ENCODE measurements at regions not wholly inside any gene's neighbourhood (a gene's known extent, or its start where the extent isn't known, plus 50 kb on each side); places are given as distances from the start of the nearest gene placed in this dataset.

DNA sequence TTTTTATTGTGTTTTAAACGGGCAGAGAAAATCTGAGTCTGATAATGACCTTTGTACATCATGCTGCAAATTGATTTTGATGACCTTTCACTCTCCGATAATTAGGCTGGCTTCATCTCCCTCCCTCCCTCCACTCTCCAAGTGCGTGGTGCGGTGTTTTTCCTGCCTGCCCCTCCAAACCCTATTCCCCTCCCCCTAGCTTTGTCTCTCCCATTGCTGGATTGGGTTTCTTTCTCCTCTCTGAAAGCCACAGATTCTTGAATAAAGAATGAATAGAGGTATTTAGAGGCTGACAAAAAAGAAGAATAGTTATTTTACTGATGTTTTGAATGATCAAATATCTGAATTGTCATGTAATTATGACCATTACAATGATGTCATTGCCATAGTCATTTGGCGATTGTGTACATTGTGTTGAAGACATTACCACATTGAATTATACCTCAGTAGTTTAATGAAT is 571.1 kb upstream of the ZNF608 start:
- Mint-ChIP-seq H3K4me1 (ENCODE audit: low read depth) (peaks cover 25% of the 10 kb centered on the region), H3K27ac (no peak overlapping the region), H3K27me3 (ENCODE audit: insufficient read depth) (peaks cover 1% of the 10 kb centered on the region; the same call in 1 of the 2 replicates), H3K36me3 (ENCODE audit: low read depth) (peaks cover 13% of the 10 kb centered on the region), H3K9me3 (peaks cover 8% of the 10 kb centered on the region; the same call in 1 of the 2 replicates), H3K4me3 (peak overlapping the region; percentile 54)
- no peak for DNase-seq
- TF ChIP-seq, protein P1, sequence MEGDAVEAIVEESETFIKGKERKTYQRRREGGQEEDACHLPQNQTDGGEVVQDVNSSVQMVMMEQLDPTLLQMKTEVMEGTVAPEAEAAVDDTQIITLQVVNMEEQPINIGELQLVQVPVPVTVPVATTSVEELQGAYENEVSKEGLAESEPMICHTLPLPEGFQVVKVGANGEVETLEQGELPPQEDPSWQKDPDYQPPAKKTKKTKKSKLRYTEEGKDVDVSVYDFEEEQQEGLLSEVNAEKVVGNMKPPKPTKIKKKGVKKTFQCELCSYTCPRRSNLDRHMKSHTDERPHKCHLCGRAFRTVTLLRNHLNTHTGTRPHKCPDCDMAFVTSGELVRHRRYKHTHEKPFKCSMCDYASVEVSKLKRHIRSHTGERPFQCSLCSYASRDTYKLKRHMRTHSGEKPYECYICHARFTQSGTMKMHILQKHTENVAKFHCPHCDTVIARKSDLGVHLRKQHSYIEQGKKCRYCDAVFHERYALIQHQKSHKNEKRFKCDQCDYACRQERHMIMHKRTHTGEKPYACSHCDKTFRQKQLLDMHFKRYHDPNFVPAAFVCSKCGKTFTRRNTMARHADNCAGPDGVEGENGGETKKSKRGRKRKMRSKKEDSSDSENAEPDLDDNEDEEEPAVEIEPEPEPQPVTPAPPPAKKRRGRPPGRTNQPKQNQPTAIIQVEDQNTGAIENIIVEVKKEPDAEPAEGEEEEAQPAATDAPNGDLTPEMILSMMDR (IDR thresholded peaks at IDR 0.05) = no peak

DNA sequence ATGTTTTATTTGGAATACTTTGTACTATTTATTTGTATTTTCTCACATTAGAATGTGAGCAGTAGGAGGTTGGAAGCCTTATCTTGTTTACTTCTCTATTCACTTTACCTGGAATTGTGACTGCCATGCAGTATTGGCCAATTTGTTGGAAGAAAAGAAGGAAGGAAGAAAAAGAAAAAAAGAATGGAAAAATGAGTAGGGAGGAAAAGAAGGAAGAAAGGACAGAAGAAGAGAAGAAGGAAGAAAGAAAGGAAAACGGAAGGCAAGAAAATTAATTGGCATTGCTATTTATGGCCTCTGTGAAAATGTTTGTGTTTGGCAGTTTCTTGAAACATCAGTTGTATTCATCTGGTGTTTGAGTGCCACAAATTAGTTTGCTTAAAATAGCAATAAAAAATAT is 575.2 kb upstream of the ZNF608 start:
- Mint-ChIP-seq H3K27me3 (ENCODE audit: insufficient read depth) (peaks cover 1% of the 10 kb centered on the region; the same call in 1 of the 2 replicates), H3K9me3 (no peaks in the 10 kb centered on the region)
- TF ChIP-seq, protein P1 (IDR thresholded peaks at IDR 0.05) = no peak

DNA sequence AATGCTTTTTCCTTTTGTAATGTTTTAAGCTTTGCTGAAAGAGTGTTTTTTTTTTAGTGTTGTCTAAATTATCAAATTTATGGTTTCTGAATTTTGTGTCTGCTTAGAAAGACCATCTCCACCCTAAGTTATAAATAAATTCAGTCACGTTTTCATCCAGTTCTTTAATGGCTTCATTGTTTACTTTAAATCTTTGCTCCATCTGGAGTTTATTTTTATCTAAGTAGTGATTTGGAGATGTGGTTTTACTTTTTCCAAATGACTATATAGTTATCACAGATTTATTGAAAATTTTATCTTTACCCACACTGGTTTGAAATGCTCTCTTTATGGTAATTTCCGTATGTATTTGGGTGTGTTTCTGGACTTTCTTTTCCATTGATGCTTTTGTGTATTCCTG is 577.2 kb upstream of the ZNF608 start:
- Mint-ChIP-seq H3K4me3 (no peak overlapping the region; the same call in 1 of the 2 replicates), H3K27me3 (ENCODE audit: insufficient read depth) (peaks cover 1% of the 10 kb centered on the region; the same call in 1 of the 2 replicates), H3K36me3 (ENCODE audit: low read depth) (no peaks in the 10 kb centered on the region), H3K27ac (no peak overlapping the region), H3K9me3 (no peaks in the 10 kb centered on the region), H3K4me1 (ENCODE audit: low read depth) (peaks cover 22% of the 10 kb centered on the region)
- TF ChIP-seq, protein P1 (IDR thresholded peaks at IDR 0.05) = no peak
- DNase-seq = no peak

More for the DNA sequence above, 575.2 kb upstream of the ZNF608 start:
- Mint-ChIP-seq H3K27ac (no peak overlapping the region), H3K36me3 (ENCODE audit: low read depth) (no peaks in the 10 kb centered on the region), H3K4me1 (ENCODE audit: low read depth) (peaks cover 35% of the 10 kb centered on the region), H3K4me3 (no peak overlapping the region)
- DNase-seq = no peak

DNA sequence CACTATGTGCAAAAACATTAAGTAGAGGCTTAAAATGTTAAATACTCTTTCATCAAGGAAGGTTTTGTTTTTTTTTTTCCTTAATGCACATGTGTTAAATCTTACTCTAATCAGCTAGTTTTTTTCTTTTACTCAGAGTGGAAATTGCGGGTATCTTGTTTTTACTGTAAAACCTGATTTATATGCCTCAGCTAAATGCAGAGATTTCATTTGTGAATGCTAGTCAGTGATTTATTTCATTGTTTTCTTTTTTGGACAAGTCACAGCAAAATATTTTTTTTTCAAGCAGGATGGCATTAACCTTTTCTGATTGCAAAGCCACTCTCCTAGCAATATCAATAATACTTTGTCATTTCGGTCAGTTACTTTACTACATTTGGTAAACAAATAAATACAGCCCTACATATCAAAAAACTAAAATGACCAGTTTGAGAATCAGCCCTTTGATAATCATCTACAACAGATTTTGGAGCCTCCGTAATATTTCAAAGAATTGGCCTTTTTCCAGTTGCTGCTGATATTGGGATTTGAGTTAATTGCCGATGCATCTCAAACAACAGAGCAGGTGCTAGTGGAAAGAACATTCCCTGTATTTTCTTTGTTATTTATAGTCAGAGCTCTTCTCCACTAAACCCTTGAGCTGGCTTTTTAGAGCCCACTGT is 579.2 kb upstream of the ZNF608 start:
- Mint-ChIP-seq H3K27ac (no peak overlapping the region), H3K27me3 (ENCODE audit: insufficient read depth) (no peaks in the 10 kb centered on the region), H3K9me3 (no peaks in the 10 kb centered on the region), H3K36me3 (ENCODE audit: low read depth) (no peaks in the 10 kb centered on the region), H3K4me1 (ENCODE audit: low read depth) (peaks cover 22% of the 10 kb centered on the region), H3K4me3 (no peak overlapping the region)
- DNase-seq = no peak
- TF ChIP-seq, protein P1 (IDR thresholded peaks at IDR 0.05) = no peak

DNA sequence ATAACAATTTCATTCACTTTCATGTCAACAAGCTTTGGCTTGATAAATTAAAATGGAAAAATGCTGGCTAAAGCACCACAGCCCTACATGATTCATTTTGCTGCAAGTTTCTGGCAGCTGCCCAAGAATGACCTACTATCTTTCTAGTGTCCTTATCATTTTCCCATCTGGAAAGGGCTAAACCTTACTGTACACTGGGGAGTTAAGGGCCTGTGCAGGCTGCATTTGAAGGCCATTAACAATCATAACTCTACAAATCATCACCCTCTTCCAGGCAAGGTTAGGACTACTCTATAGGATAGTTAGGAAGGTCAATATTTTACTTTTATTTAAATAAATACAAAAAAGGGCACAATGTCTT is 579.7 kb upstream of the ZNF608 start:
- TF ChIP-seq, protein P1 (IDR thresholded peaks at IDR 0.05) = no peak
- DNase-seq = peak; percentile 84
- Mint-ChIP-seq H3K36me3 (ENCODE audit: low read depth) (no peaks in the 10 kb centered on the region), H3K4me1 (ENCODE audit: low read depth) (peaks cover 22% of the 10 kb centered on the region), H3K9me3 (no peaks in the 10 kb centered on the region), H3K4me3 (no peak overlapping the region), H3K27me3 (ENCODE audit: insufficient read depth) (no peaks in the 10 kb centered on the region), H3K27ac (no peak overlapping the region)

All from HFFc6 (cell line).